Dermis microvascular lymphatic vessel endothelial cell (primary cell): ENCODE measurements at regions not wholly inside any gene's neighbourhood (a gene's known extent, or its start where the extent isn't known, plus 50 kb on each side); places are given as distances from the start of the nearest gene placed in this dataset.

Experiments used
- DNase-seq, 2 donors: peaks; one replicate each; pipeline versions ENCODE4 v3.0.0 to v3.0.0-alpha.2; 2010; ENCODE audit warnings: low read depth in 2 of 2

GRCh38 chr3:178459038-178459410 is 77.2 kb upstream of the KCNMB2 start:
- no peak for DNase-seq

GRCh38 chr3:178465260-178466180 is 70.7 kb upstream of the KCNMB2 start:
- no peak for DNase-seq

- DNase-seq = no peak
These were observed 63.3 kb upstream of the KCNMB2 start for GRCh38 chr3:178472941-178473340.

GRCh38 chr3:178474526-178474925 is 61.7 kb upstream of the KCNMB2 start:
- DNase-seq = no peak

GRCh38 chr3:178475062-178475461 is 61.2 kb upstream of the KCNMB2 start:
- no peak for DNase-seq

- no peak for DNase-seq
These were observed 59.4 kb upstream of the KCNMB2 start for GRCh38 chr3:178476886-178477285.

- DNase-seq = no peak
These were observed 56.8 kb upstream of the KCNMB2 start for GRCh38 chr3:178479446-178479845.

GRCh38 chr3:178479860-178480259 is 56.4 kb upstream of the KCNMB2 start:
- no peak for DNase-seq

- no peak for DNase-seq
These were observed 56.0 kb upstream of the KCNMB2 start for GRCh38 chr3:178480274-178480673.

GRCh38 chr3:178480795-178481194 is 55.4 kb upstream of the KCNMB2 start:
- DNase-seq = no peak

- DNase-seq = no peak
These were observed 53.3 kb upstream of the KCNMB2 start for GRCh38 chr3:178482981-178483380.

GRCh38 chr3:178483704-178484103 is 52.5 kb upstream of the KCNMB2 start:
- no peak for DNase-seq

- DNase-seq = no peak
These were observed 50.5 kb upstream of the KCNMB2 start for GRCh38 chr3:178485756-178486155.
